OCI-LY1 (cell line): ENCODE measurements at regions not wholly inside any gene's neighbourhood (a gene's known extent, or its start where the extent isn't known, plus 50 kb on each side); places are given as distances from the start of the nearest gene placed in this dataset.

ENCODE experiments used
- H2AFZ ChIP-seq: fragments of 200-600 bp; sonication (generic), shearing (Covaris generic); 2 replicates; pipeline ENCODE4 v1.6.0; 2014; ENCODE audit warnings: antibody characterized with exemption, mild to moderate bottlenecking, low read length
- H3F3A ChIP-seq: fragments of 200-600 bp; sonication (generic), shearing (Covaris generic); 2 replicates; pipeline ENCODE4 v1.6.0; 2014; ENCODE audit warnings: mild to moderate bottlenecking, antibody characterized with exemption, low read length, moderate library complexity; ENCODE audit not compliant: insufficient read depth
- H3K27ac ChIP-seq: fragments of 200-600 bp; sonication (generic); 2 replicates; pipeline ENCODE4 v1.5.1; 2014; ENCODE audit warnings: low read length, mixed run types, mild to moderate bottlenecking, low read depth; ENCODE audit not compliant: poor library complexity, severe bottlenecking
- H3K27me3 ChIP-seq: fragments of 200-600 bp; sonication (generic); 2 replicates; pipeline ENCODE4 v1.6.0; 2014; ENCODE audit warnings: antibody characterized with exemption, mild to moderate bottlenecking, low read length, moderate library complexity; ENCODE audit not compliant: insufficient read depth
- H3K36me3 ChIP-seq: fragments of 200-600 bp; sonication (generic); 2 replicates; pipeline ENCODE4 v1.6.1; 2014; ENCODE audit warnings: mild to moderate bottlenecking, antibody characterized with exemption, low read length, moderate library complexity, mixed read lengths; ENCODE audit not compliant: insufficient read depth
- H3K4me1 ChIP-seq: fragments of 200-600 bp; sonication (generic); 2 replicates; pipeline ENCODE4 v1.5.1; 2014; ENCODE audit warnings: mild to moderate bottlenecking, low read length, moderate library complexity; ENCODE audit not compliant: insufficient read depth, severe bottlenecking
- H3K4me2 ChIP-seq: fragments of 200-600 bp; sonication (generic), shearing (Covaris generic); 2 replicates; pipeline ENCODE4 v1.6.1; 2014; ENCODE audit warnings: low read length
- H3K4me3 ChIP-seq: fragments of 200-600 bp; sonication (generic); 2 replicates; pipeline ENCODE4 v1.5.1; 2014; ENCODE audit warnings: low read length, low read depth, mild to moderate bottlenecking, mixed read lengths; ENCODE audit not compliant: poor library complexity, severe bottlenecking
- H3K79me2 ChIP-seq: fragments of 200-600 bp; shearing (Covaris generic); 2 replicates; pipeline ENCODE4 v1.6.1; 2016; ENCODE audit warnings: mixed run types, low read length, mixed read lengths; ENCODE audit not compliant: insufficient read depth
- H3K9ac ChIP-seq: fragments of 200-600 bp; sonication (generic), shearing (Covaris generic); 2 replicates; pipeline ENCODE4 v1.6.1; 2014; ENCODE audit warnings: mild to moderate bottlenecking, low read length, mixed read lengths
- H3K9me2 ChIP-seq: fragments of 200-600 bp; sonication (generic), shearing (Covaris generic); 2 replicates; pipeline ENCODE4 v1.6.1; 2014; ENCODE audit warnings: low read depth, mild to moderate bottlenecking, low read length, mixed read lengths
- H3K9me3 ChIP-seq: fragments of 200-600 bp; shearing (Covaris generic); 2 replicates; pipeline ENCODE4 v1.6.1; 2014; ENCODE audit warnings: low read length, mixed read lengths
- H4K20me1 ChIP-seq: fragments of 200-600 bp; sonication (generic), shearing (Covaris generic); 2 replicates; pipeline ENCODE4 v1.6.0; 2016; ENCODE audit warnings: mild to moderate bottlenecking, low read length; ENCODE audit not compliant: insufficient read depth
- EZH2 ChIP-seq: fragments of 200-600 bp; sonication (generic), shearing (Covaris generic); IDR thresholded peaks from 2 replicates; pipeline ENCODE4 v1.8.0; 2017; ENCODE audit warnings: borderline replicate concordance, mixed run types, mild to moderate bottlenecking, antibody characterized with exemption, low read length, moderate library complexity, mixed read lengths
- TF ChIP-seq, protein P1 (sequence below): fragments of 200-600 bp; sonication (generic), shearing (Covaris generic); IDR thresholded peaks from 2 replicates; pipeline ENCODE4 v1.5.1; 2017; ENCODE audit warnings: mild to moderate bottlenecking, antibody characterized with exemption, low read length, moderate library complexity, mixed read lengths

DNA sequence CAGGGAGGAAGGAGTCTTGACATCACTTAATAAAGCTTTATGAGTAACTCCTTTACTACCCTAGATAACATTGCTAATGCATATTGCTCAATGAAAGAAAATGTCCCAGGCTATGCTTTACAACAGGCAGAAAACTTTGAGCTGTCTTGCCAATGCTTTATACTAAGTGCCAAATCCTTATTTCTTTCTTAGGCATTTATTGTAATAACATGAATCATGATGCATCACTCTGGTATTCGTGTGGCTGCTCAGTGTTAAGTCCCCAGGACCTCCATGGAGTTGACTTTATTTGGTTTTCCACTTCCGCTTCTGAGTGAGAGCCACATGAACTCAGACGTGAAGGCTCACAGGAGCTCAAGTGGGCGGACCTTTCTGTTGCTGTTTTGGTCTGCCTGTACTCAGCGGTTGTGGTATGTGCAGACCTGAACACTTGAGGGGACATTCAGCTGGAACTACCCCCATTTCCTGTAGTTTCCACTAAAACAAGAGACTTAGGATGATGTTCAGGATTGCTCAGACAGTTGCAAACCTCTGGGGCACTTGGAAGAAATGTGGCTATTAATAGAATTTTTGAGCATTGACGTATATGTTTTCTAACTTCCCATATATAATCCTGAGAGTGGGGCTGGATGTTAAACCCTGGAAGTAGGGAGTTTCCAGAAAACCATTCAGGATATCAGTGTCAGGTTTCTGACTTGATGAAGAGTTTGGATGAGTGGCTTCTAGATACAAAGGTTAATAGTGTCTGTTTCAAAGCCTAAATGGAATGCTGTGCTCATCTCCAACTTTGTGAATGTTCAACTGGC is 258.6 kb downstream of the MSRB3 start:
- H3K27ac ChIP-seq, result no peak overlapping the region
- no peaks in the 10 kb centered on the region for H3K27me3 ChIP-seq
- H3K4me2 ChIP-seq, result no peak overlapping the region
- H3K79me2 ChIP-seq, result no peaks in the 10 kb centered on the region
- no peaks in the 10 kb centered on the region for H3F3A ChIP-seq
- H3K36me3 ChIP-seq, result no peaks in the 10 kb centered on the region
- no peak for TF ChIP-seq EZH2
- TF ChIP-seq, protein P1, sequence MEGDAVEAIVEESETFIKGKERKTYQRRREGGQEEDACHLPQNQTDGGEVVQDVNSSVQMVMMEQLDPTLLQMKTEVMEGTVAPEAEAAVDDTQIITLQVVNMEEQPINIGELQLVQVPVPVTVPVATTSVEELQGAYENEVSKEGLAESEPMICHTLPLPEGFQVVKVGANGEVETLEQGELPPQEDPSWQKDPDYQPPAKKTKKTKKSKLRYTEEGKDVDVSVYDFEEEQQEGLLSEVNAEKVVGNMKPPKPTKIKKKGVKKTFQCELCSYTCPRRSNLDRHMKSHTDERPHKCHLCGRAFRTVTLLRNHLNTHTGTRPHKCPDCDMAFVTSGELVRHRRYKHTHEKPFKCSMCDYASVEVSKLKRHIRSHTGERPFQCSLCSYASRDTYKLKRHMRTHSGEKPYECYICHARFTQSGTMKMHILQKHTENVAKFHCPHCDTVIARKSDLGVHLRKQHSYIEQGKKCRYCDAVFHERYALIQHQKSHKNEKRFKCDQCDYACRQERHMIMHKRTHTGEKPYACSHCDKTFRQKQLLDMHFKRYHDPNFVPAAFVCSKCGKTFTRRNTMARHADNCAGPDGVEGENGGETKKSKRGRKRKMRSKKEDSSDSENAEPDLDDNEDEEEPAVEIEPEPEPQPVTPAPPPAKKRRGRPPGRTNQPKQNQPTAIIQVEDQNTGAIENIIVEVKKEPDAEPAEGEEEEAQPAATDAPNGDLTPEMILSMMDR, result no peak
- H3K4me3 ChIP-seq, result no peak overlapping the region
- no peaks in the 10 kb centered on the region for H3K4me1 ChIP-seq
- H4K20me1 ChIP-seq, result no peaks in the 10 kb centered on the region
- no peak overlapping the region for H2AFZ ChIP-seq
- H3K9me3 ChIP-seq, result no peaks in the 10 kb centered on the region
- H3K9me2 ChIP-seq, result no peaks in the 10 kb centered on the region
- no peak overlapping the region for H3K9ac ChIP-seq

DNA sequence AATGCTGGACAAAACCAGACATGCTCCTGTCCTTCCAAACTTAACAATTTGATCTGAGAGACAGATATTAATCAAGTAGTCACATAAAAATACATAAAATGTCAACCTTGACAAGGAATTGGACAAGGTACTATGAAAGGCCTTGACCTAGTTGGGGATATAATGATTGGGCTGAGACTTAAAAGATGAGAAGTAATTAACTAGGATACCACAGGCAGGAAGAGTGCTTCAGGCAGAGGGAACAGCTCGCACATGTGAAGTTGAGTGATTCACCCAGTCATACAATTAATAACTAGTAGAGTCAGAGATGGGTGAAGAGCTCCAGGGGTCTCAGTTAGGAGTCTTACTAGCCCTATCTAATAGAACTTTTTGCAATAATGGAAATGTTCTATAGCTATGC is 259.5 kb downstream of the MSRB3 start:
- no peaks in the 10 kb centered on the region for H3K36me3 ChIP-seq
- no peaks in the 10 kb centered on the region for H3F3A ChIP-seq
- no peak overlapping the region for H3K9ac ChIP-seq
- H3K27me3 ChIP-seq, result no peaks in the 10 kb centered on the region
- H3K27ac ChIP-seq, result no peak overlapping the region
- TF ChIP-seq, protein P1, result no peak
- TF ChIP-seq EZH2, result no peak
- no peaks in the 10 kb centered on the region for H3K4me1 ChIP-seq
- no peaks in the 10 kb centered on the region for H3K9me3 ChIP-seq
- H3K4me2 ChIP-seq, result no peak overlapping the region
- no peak overlapping the region for H3K4me3 ChIP-seq
- no peaks in the 10 kb centered on the region for H3K79me2 ChIP-seq
- H2AFZ ChIP-seq, result no peak overlapping the region
- H4K20me1 ChIP-seq, result no peaks in the 10 kb centered on the region
- H3K9me2 ChIP-seq, result no peaks in the 10 kb centered on the region

DNA sequence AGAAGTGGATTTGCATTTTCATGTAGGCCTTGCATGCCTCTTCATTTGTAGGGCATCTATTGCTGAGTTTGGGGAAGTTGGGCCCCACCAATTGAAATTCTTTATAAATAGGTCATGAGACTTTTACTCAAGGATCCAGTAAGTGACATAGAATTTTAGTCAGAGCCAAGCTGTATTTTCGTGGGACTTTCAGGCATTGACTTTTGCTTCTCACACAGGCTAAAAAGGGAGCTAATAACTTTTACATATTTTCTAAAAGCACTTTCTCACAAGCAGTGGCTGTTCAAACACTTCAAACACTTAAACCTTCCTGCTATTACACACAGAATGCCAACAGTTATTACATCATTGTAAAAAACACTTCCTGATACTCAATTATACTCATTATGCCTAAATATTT is 260.5 kb downstream of the MSRB3 start:
- Histone ChIP-seq H3K79me2 (no peaks in the 10 kb centered on the region), H3F3A (no peaks in the 10 kb centered on the region), H3K4me3 (no peak overlapping the region), H3K27me3 (no peaks in the 10 kb centered on the region), H3K4me2 (no peak overlapping the region), H4K20me1 (no peaks in the 10 kb centered on the region), H3K4me1 (no peaks in the 10 kb centered on the region), H3K36me3 (no peaks in the 10 kb centered on the region), H2AFZ (no peak overlapping the region), H3K9ac (no peak overlapping the region), H3K27ac (no peak overlapping the region), H3K9me3 (no peaks in the 10 kb centered on the region), H3K9me2 (no peaks in the 10 kb centered on the region)
- TF ChIP-seq, protein P1, result no peak
- TF ChIP-seq EZH2, result no peak
